Ovary (tissue), 7 donors: ENCODE measurements at regions not wholly inside any gene's neighbourhood (a gene's known extent, or its start where the extent isn't known, plus 50 kb on each side); places are given as distances from the start of the nearest gene placed in this dataset.

Source experiments
- DNase-seq, 5 donors: peaks; one replicate each; pipeline ENCODE4 v3.0.0-alpha.2; 2019 to 2020
- H3K27ac ChIP-seq, 2 donors: fragments of 200-600 bp; one replicate each; pipeline versions ENCODE4 v1.5.1 to v1.8.0; 2019 to 2022
- H3K27me3 ChIP-seq: fragments of 200-600 bp; one replicate; pipeline ENCODE4 v1.8.0; 2022
- H3K36me3 ChIP-seq: fragments of 200-600 bp; sonication (generic); one replicate; pipeline ENCODE4 v1.5.1; 2019
- H3K4me1 ChIP-seq: one replicate; pipeline ENCODE4 v1.8.1; 2013; ENCODE audit warnings: mild to moderate bottlenecking, moderate library complexity; ENCODE audit not compliant: insufficient read depth
- H3K4me3 ChIP-seq: fragments of 200-600 bp; sonication (generic); one replicate; pipeline ENCODE4 v1.5.1; 2017
- H3K9me3 ChIP-seq, 2 donors: fragments of 200-600 bp in 1 of 2; sonication (generic) in 1 of 2; one replicate each; pipeline versions ENCODE4 v1.5.1 to v1.8.1; 2013 to 2019; ENCODE audit warnings: mild to moderate bottlenecking in 1 of 2, moderate library complexity in 1 of 2
- CTCF ChIP-seq, 3 donors: fragments of 450-650 bp in 2 of 3; fragments of 200-600 bp in 1 of 3; IDR thresholded peaks; one replicate each; pipeline versions ENCODE4 v1.5.1 to v1.8.0; 2016 to 2022; ENCODE audit warnings: antibody characterized with exemption in 3 of 3, mild to moderate bottlenecking in 1 of 3
- EP300 ChIP-seq: sonication (generic); formaldehyde crosslinking; IDR thresholded peaks from one replicate; pipeline ENCODE4 v1.6.1; 2017; ENCODE audit warnings: antibody characterized with exemption
- POLR2A ChIP-seq: fragments of 450-650 bp; IDR thresholded peaks from one replicate; pipeline ENCODE4 v1.6.1; 2017; ENCODE audit warnings: antibody characterized with exemption, mild to moderate bottlenecking, moderate library complexity
- WGBS, 3 donors: extraction: QIAGEN DNeasy Blood & Tissue Kit in 1 of 3; methylation state at CpG; one replicate each; pipeline versions ENCODE4 v1.1.5 to v1.1.7; 2013 to 2017; 5-methylcytosine and 5-hydroxymethylcytosine counted together
- intact Hi-C, 4 donors: fragments of 100-400 bp; cut with DNase I; formaldehyde crosslinking; loops; one replicate each; pipeline versions ENCODE4 v1.11.0 to v1.15.1; 2022 to 2023
- donor health status: DM: no; HTN: no; CAD: no; lungs with moderate emphysema.
- donor health status: DM: no; HTN: no; CAD: no.
- donor health status: Bipolar disorder and iron deficiency.
- donor health status: DM: no; HTN: no; CAD: no.
- donor health status: DM: yes; HTN: yes; CAD: no.

- no peaks in the 10 kb centered on the region for H3K36me3 ChIP-seq
- DNase-seq = no peak
- no peaks in the 10 kb centered on the region for H3K9me3 ChIP-seq
- no peaks in the 10 kb centered on the region for H3K27me3 ChIP-seq
- TF ChIP-seq POLR2A (no peak), CTCF (IDR thresholded peaks at IDR 0.05) (no peak), EP300 (no peak)
- WGBS, 3 donors = 47 to 61% (median 49%) methylated on average over 5 of the region's 5 CpGs
- intact Hi-C loops = no loop called here
- no peak overlapping the region for H3K27ac ChIP-seq
- H3K4me3 ChIP-seq = no peak overlapping the region
- no peaks in the 10 kb centered on the region for H3K4me1 ChIP-seq
Observed at GRCh38 chr10:85413570-85413969, 953.0 kb downstream of the GRID1 start.

GRCh38 chr10:85420501-85421191 is 945.9 kb downstream of the GRID1 start:
- DNase-seq = no peak
- no peaks in the 10 kb centered on the region for H3K27me3 ChIP-seq
- no peaks in the 10 kb centered on the region for H3K4me1 ChIP-seq
- WGBS, 3 donors = 52 to 61% (median 55%) methylated on average over 8 of the region's 8 CpGs
- H3K4me3 ChIP-seq = no peak overlapping the region
- H3K27ac ChIP-seq = no peak overlapping the region
- intact Hi-C loops = no loop called here
- H3K9me3 ChIP-seq = no peaks in the 10 kb centered on the region
- H3K36me3 ChIP-seq = no peaks in the 10 kb centered on the region
- TF ChIP-seq EP300 (no peak), CTCF (IDR thresholded peaks at IDR 0.05) (no peak), POLR2A (no peak)

GRCh38 chr10:85421421-85421820 is 945.2 kb downstream of the GRID1 start:
- Histone ChIP-seq H3K4me3 (no peak overlapping the region), H3K36me3 (no peaks in the 10 kb centered on the region), H3K27me3 (no peaks in the 10 kb centered on the region), H3K9me3 (no peaks in the 10 kb centered on the region), H3K4me1 (no peaks in the 10 kb centered on the region), H3K27ac (no peak overlapping the region)
- no peak for DNase-seq
- TF ChIP-seq POLR2A (no peak), CTCF (IDR thresholded peaks at IDR 0.05) (no peak), EP300 (no peak)
- intact Hi-C loops = no loop called here
- WGBS, 3 donors = 84 to 87% (median 87%) methylated on average over 9 of the region's 9 CpGs

- DNase-seq = no peak
- intact Hi-C loops = no loop called here
- no peaks in the 10 kb centered on the region for H3K36me3 ChIP-seq
- 59 to 76% (median 64%) methylated on average over 3 of the region's 3 CpGs for WGBS, 3 donors
- H3K4me1 ChIP-seq = no peaks in the 10 kb centered on the region
- no peak overlapping the region for H3K4me3 ChIP-seq
- TF ChIP-seq CTCF (IDR thresholded peaks at IDR 0.05) (no peak), POLR2A (no peak), EP300 (no peak)
- H3K27me3 ChIP-seq = no peaks in the 10 kb centered on the region
- no peaks in the 10 kb centered on the region for H3K9me3 ChIP-seq
- H3K27ac ChIP-seq = no peak overlapping the region
Observed at GRCh38 chr10:85429126-85429525, 937.5 kb downstream of the GRID1 start.
